Neutrophil (primary cell): ENCODE measurements at regions not wholly inside any gene's neighbourhood (a gene's known extent, or its start where the extent isn't known, plus 50 kb on each side); places are given as distances from the start of the nearest gene placed in this dataset.

Experiments
- H3K27ac ChIP-seq: fragments of 200-600 bp; sonication (generic); 2 replicates; pipeline ENCODE4 v1.5.1; 2016; ENCODE audit warnings: mild to moderate bottlenecking, moderate library complexity
- H3K27me3 ChIP-seq: fragments of 200-600 bp; sonication (generic); 2 replicates; pipeline ENCODE4 v1.6.0; 2016; ENCODE audit warnings: mild to moderate bottlenecking
- H3K36me3 ChIP-seq: fragments of 200-600 bp; sonication (generic); 2 replicates; pipeline ENCODE4 v1.5.1; 2017
- H3K4me1 ChIP-seq, 2 experiments: fragments of 200-600 bp in 1 of 2; sonication (generic) in 1 of 2; 1 replicate in 1 of 2; 2 replicates in 1 of 2; pipeline versions ENCODE4 v1.5.1 to v1.6.1; 2013 to 2016; ENCODE audit warnings: low read depth in 1 of 2, low read length in 1 of 2, mild to moderate bottlenecking in 1 of 2, moderate library complexity in 1 of 2; ENCODE audit not compliant: control insufficient read depth in 1 of 2, insufficient read depth in 1 of 2
- H3K4me3 ChIP-seq, 2 experiments: fragments of 200-600 bp in 1 of 2; sonication (generic) in 1 of 2; 1 replicate in 1 of 2; 2 replicates in 1 of 2; pipeline ENCODE4 v1.5.1; 2013 to 2016; ENCODE audit warnings: low read depth in 1 of 2, low read length in 1 of 2, mild to moderate bottlenecking in 1 of 2, moderate library complexity in 1 of 2
- H3K9me3 ChIP-seq: fragments of 200-600 bp; sonication (generic); 2 replicates; pipeline ENCODE4 v1.5.1; 2016
- TF ChIP-seq, protein P1 (sequence below): fragments of 200-600 bp; sonication (generic); IDR thresholded peaks from 2 replicates; pipeline ENCODE4 v1.5.1; 2016; ENCODE audit warnings: antibody characterized with exemption

- H3K27ac ChIP-seq: no peak overlapping the region
- no peaks in the 10 kb centered on the region for H3K36me3 ChIP-seq
- H3K4me1 ChIP-seq: no peaks in the 10 kb centered on the region
- TF ChIP-seq, protein P1, sequence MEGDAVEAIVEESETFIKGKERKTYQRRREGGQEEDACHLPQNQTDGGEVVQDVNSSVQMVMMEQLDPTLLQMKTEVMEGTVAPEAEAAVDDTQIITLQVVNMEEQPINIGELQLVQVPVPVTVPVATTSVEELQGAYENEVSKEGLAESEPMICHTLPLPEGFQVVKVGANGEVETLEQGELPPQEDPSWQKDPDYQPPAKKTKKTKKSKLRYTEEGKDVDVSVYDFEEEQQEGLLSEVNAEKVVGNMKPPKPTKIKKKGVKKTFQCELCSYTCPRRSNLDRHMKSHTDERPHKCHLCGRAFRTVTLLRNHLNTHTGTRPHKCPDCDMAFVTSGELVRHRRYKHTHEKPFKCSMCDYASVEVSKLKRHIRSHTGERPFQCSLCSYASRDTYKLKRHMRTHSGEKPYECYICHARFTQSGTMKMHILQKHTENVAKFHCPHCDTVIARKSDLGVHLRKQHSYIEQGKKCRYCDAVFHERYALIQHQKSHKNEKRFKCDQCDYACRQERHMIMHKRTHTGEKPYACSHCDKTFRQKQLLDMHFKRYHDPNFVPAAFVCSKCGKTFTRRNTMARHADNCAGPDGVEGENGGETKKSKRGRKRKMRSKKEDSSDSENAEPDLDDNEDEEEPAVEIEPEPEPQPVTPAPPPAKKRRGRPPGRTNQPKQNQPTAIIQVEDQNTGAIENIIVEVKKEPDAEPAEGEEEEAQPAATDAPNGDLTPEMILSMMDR: no peak
- H3K4me3 ChIP-seq: no peak overlapping the region
- no peaks in the 10 kb centered on the region for H3K27me3 ChIP-seq
- H3K9me3 ChIP-seq: peaks cover 3% of the 10 kb centered on the region
Observed at GRCh38 chr4:19772581-19772980, 479.1 kb upstream of the SLIT2 start.

DNA sequence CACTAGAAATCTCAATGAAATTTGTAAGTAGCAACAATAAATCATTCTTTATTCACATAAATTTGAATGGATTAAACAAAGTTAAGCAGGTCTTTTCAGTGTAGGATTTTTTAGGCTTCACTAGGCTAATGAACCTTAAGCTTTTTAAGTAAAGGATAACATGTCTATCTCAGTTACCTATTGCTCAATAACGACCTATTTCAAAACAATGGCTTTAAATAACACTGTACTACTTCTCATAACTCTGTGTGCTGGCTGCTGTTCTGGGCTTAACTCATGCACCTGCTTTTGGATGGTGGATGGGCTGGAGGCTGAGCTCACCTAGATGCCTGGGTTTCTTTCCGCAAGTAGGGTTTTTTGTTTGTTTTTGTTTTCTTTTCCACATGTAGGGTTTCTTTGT is 495.0 kb upstream of the SLIT2 start:
- TF ChIP-seq, protein P1: no peak
- no peak overlapping the region for H3K27ac ChIP-seq
- no peak overlapping the region for H3K4me3 ChIP-seq
- no peaks in the 10 kb centered on the region for H3K36me3 ChIP-seq
- H3K27me3 ChIP-seq: no peaks in the 10 kb centered on the region
- H3K4me1 ChIP-seq: no peaks in the 10 kb centered on the region
- no peaks in the 10 kb centered on the region for H3K9me3 ChIP-seq

- Histone ChIP-seq H3K4me3 (no peak overlapping the region), H3K27me3 (no peaks in the 10 kb centered on the region), H3K9me3 (no peaks in the 10 kb centered on the region), H3K27ac (no peak overlapping the region), H3K4me1 (no peaks in the 10 kb centered on the region), H3K36me3 (no peaks in the 10 kb centered on the region)
- TF ChIP-seq, protein P1: no peak
Observed at GRCh38 chr4:19752599-19752998, 499.1 kb upstream of the SLIT2 start.

DNA sequence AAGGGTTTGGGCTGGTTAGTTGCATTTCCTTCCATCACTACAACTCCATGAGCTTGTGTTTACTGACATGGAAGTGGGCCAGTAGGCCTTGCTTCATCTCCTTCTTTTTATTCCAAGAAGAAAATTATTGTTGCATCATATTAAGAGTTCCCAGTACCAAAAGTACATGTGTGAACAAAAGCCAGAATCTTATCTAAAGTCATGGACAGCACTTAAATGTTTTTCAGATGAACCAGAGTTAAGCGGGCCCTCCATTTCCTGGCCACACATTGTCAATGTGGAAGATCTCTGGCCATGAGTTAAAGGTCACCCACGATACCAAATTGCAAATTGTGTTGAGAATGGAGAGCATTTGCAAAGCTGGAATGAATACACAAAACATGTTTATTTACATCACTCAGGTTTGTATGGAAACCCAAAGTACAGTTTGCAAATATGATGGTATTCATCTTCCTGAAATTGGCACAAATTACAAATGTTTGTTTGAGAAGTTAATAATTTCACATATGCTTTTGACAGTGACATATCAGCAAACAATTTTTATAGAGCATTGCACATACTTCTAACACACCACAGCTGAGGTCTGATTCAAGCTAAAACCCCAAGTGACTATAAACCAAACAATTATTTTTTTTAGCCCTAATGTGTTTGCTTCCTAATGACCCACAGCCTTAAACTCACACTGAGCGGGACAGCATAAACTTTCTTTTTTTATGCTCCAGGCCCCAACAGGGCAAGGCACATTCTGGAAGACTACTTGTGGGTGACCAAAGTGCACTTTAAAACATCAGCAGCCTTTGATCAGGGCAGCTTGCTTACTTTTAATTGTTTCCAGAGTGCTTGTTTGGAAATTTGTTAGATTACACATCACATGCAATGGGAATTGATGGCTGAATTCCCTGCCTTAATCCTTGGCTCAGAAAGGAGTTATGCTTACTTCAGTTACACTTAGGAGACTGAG is 502.9 kb upstream of the SLIT2 start:
- H3K9me3 ChIP-seq: no peaks in the 10 kb centered on the region
- H3K27me3 ChIP-seq: no peaks in the 10 kb centered on the region
- no peaks in the 10 kb centered on the region for H3K36me3 ChIP-seq
- TF ChIP-seq, protein P1: no peak
- H3K4me3 ChIP-seq: no peak overlapping the region
- no peaks in the 10 kb centered on the region for H3K4me1 ChIP-seq
- H3K27ac ChIP-seq: no peak overlapping the region

DNA sequence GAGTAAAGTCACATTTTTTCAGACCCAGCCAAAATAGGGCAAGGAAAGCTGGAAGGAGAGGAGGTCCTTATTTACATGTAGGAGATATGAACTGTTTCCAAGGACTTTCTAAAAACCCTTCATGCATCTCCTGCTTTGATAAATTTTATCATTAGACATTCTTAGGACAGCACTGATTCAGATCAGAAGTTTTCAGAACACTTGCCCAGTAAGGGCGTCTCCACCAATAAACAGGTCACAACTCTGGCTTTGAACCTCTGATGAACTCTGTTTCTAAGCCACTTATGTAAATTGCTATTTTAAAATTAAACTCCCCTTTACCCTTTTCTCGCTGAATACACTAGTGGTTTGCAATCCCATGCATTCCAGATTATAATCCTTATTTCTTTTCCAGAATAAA is 505.3 kb upstream of the SLIT2 start:
- Histone ChIP-seq H3K27ac (no peak overlapping the region), H3K27me3 (no peaks in the 10 kb centered on the region), H3K36me3 (no peaks in the 10 kb centered on the region), H3K4me1 (no peaks in the 10 kb centered on the region), H3K9me3 (no peaks in the 10 kb centered on the region), H3K4me3 (no peak overlapping the region)
- TF ChIP-seq, protein P1: no peak
